ENCODE measurements at regions not wholly inside any gene's neighbourhood (a gene's known extent, or its start where the extent isn't known, plus 50 kb on each side); places are given as distances from the start of the nearest gene placed in this dataset.
"Not testable (repeated sequence)": the region's sequence is repeated elsewhere in the genome, so short reads cannot be mapped to it uniquely, and the experiment has no call there.

DNA sequence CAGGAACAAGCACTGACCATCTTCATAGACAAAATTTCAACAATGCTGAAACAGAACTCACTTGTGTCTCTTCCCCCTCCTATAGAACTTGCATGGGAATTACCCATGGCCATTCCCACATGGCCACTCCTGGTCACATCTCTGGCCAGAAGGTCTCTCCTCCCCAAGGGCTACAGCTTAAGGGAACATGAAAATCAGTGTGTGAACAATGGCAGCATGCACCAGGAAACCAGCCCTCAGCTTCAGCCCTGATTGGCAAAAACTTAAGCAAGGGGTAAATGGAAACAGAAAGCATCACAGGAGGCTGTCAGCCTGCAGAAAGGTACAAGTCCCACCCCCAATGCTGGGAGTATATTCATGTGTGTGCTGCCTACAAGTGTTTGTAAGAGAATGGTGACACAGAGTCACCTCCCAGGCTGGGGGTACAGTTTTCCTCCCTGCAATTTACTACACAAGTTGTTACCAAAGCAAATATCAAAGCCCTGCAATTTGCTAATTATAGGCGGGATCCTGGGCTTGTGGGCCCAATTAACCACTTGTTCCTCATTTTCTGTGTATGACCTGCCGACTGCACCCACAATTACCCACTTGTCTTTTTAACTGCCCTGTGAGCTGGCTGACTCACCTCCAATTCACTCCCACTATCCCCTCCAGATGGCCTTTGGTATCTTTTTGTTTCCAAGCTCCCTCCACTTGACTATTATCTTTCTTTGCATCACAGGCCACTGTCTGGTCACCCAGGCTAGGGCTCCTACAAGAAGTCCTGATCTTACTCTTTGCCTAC lies 84.4 kb upstream of the HES1 start:
- DNase-seq = no peak

GRCh38 chr3:194053136-194053535 lies 82.8 kb upstream of the HES1 start:
- DNase-seq = no peak

DNA sequence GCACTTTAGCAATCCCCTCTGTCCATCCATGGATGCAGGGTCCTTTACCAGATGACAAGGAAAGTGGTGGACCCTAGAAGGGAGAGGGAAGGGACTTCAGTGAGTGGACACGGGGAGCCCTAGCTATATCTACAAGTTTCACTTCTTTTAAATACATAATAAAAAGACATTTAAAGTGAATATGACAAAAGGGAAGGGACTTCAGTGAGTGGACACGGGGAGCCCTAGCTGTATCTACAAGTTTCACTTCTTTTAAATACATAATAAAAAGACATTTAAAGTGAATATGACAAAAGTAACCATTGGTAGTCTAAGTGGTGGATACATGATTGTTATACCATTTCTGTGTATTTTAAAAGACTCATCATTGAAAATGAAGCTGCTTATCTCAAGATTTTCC lies 81.9 kb upstream of the HES1 start:
- no peak for DNase-seq

DNA sequence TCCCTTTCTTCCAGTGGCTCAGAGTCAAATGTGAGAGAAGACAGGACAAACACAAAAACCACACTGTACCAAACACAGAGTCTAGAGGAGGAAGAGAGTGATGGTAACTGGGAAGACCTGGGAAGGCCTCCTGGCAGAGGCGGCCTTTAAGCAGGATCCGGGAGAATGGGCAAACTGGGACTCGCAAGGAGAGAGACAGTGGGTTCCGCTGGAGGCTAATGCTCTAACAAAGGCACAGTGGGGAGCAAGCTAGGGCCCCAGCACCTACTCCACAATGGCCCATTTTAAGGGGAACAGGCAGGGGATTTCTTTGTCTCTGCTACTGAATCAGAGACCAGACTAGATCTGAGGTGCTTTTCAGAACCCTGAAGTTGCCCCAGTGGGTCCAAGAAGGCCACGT lies 81.4 kb upstream of the HES1 start:
- DNase-seq = no peak

DNA sequence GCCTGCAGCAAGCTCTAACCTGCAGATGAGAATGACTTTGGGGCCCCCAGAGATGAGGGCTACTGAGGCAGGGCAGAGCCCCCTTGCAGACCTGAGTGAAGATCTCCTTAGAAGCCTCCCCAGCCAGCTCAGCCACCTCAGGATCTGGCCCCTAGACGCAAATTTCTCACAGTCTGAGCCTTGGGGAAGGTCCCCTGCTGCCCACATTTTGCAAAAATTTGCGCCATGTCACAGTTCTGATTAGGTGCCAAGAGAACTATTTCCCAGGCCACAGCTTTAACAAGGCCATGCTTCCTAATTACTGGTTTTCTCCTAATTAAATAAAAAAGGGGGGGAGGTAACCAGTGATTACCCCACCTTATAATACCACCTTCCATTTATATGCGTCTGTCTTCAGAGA lies 81.0 kb upstream of the HES1 start:
- no peak for DNase-seq

- not testable (repeated sequence) for DNase-seq
Observed at GRCh38 chr3:194056323-194056722, 79.6 kb upstream of the HES1 start.

- no peak for DNase-seq
Observed at GRCh38 chr3:194056731-194057415, 79.1 kb upstream of the HES1 start.

DNA sequence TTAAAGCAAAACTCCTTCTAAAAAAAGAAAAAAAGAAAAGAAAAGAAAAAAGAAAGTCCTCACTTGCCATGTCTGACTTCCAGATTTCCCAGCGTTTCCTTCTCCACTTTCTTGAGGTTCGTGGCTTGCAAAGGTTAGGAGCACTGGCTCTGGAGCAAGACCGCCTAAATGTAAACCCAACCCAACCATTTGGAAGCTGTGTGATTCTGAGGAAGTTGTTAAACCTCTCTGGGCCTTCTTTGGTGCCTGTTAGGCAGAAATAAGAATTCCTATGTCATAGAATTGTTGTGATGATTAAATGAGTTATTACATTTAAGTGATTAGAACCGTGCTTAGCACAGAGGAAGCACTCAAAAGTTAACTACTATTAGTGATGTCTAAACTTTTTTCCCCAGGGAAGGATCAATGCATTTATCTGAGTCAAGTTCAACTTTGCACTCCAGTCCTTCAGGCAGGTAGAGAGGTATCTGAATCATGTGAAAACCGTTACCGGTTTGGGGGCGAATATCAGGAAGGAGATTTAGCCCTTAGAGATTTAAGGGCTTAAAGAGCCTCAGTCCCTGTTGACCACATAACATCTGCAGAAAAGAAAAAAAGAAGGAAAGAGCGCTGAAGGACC lies 78.3 kb upstream of the HES1 start:
- DNase-seq = no peak

GRCh38 chr3:194058189-194058571 lies 77.8 kb upstream of the HES1 start:
- DNase-seq = peak; percentile 58 to 66

DNA sequence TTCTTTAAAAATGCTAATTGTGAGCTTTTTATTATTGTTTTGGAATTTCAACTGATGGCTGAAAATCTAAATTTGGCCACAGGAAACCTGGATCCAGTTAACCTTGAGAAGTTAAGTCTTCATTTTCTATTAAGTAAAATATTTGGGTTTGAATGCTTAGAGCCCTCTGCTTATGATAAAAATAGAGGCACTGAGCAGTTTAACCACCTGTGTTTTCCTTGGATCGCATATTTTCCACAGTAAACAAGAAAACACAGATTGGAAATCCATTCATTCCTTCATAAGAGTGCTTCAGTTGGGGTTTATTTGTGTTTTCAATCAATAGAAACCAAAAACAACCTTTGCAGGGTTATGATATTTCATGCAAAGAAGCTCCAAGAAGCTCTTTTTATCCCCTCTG lies 77.2 kb upstream of the HES1 start:
- DNase-seq = no peak

DNA sequence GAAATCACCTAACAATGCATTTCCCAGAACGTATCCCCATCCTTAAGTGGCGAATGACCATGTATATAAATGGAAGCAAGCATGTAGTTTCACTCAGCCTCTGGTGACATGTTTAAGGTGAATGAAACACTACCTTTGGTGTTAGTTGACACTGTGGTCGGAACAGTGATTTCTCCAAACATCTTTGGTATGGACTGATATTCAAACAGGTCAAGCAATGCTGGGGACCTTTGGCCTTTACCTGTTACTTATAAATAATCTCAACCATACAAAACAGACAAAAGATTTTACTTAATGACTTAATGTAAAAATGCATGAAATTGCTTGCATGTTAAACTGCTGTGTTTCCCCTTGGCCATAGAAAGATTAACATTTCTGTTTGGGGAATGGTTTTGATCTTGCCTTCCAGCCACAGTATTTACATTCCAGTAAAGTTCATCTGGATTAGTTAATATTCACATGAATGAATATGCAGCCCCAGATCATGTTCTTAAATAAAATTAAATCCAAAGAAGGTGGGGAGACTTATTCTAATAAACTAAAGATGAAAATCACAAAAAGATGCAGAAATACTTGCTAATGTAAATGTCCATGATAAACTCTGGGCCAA lies 74.4 kb upstream of the HES1 start:
- DNase-seq = no peak

- no peak for DNase-seq
Observed at GRCh38 chr3:194062830-194063229, 73.1 kb upstream of the HES1 start.

DNA sequence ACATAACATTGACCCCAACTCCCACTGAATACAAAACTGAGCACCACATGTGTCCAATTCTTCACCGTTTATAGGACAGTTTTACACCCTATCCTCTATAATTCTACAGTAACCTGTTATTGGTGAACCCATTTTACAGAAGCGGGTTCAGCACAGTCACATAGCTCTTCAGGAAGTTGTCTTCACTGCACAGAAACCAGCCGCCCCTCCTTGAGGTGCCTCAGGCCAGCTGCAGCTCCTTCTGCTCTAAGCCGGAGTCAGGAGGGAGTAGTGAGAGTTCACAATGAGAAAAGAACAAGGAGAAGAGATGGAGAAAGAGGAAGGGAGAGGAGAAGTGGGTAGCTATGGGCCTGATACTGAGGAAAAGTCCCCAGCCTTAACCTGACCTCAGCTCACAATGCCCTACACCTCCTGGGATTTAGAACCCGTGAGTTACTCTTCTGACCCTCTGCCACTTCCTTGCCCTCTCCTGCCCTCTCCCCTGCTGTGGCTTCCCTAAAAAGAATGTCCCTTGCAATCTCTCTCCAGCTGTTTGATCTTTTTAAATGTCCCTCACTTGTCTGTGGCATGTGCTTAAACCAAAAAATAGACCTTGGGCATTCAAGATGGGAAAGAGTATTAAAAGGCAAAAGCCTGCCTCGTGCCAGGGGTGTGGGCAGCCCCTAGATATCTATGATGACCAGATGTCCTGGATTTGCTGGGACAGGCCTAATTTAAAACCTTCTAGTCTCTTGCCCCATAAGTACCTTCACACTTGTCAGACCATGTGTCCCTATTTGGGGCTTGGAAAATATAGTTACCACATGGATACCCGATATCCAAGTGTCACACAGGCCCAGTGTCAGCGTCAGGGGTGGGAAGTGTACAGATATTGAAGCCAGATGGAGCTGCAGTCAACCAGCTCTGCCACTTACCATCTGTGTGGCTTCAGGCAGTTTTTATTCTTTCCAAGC lies 71.3 kb upstream of the HES1 start:
- no peak for DNase-seq

GRCh38 chr3:194067327-194067726 lies 68.6 kb upstream of the HES1 start:
- not testable (repeated sequence) for DNase-seq

GRCh38 chr3:194067949-194068362 lies 68.0 kb upstream of the HES1 start:
- no peak for DNase-seq

DNA sequence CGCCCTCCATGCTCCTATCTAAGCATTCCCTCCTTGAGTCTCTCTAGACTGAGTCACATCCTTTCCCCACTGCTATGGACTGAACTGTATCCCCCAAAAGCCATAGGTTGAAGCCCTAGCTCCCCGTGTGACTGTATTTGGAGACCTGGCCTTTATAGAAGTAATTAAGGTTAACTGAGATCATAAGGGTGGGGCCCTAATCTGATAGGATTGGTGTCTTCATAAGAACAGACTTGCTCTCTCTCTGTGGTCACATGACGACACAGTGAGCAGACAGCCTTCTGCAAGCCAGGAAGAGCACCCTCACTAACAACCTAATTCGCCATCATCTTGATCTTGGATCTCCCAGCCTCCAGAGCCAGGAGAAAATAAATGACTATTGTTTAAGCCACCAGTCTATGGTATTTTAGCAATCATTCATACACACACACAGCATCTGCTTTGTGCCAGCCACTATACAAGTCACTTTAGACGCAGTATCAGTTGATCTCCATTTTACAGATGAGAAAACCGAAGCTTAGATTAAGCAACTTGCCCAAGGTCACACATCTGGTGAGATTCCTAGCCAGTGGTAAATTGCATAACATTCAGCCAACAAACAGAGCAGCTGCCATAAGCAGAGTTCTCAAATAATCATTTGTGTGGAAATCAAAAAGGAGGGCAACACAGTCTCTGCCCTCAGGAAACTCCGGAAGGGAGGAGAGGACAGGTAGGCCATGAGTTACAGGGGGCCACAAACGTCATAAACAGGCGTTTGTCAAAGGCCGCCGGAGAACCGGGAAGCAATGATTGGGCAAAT lies 66.3 kb upstream of the HES1 start:
- DNase-seq = no peak

DNA sequence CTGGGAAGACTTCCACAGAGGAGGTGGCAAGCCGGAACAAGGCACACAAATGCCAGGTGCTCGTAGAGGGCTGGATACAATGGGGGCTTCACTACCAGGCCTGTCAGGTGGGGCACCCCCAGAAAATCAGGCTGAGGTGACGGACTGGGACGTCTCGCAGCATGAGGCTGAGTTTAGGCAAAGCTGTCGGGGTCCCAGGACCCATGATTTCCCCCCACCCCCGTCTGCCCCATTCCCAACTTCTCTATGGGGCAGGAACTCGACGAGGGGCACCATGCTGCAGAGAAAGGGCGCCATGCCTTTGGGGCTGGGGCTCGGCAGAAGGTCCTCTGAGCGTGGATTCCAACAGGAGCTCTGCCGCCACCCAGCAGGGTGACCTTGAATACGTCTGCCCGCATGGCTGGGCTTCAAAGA lies 65.7 kb upstream of the HES1 start:
- no peak for DNase-seq

- DNase-seq = peak; percentile 26 to 37
Observed at GRCh38 chr3:194070634-194071409, 65.1 kb upstream of the HES1 start.

- no peak for DNase-seq
Observed at GRCh38 chr3:194072097-194072428, 63.9 kb upstream of the HES1 start.

- DNase-seq = no peak
Observed at GRCh38 chr3:194072691-194073279, 63.2 kb upstream of the HES1 start.

- no peak for DNase-seq
Observed at GRCh38 chr3:194073926-194074325, 62.0 kb upstream of the HES1 start.
